HG02981 (cell line): ENCODE measurements at regions not wholly inside any gene's neighbourhood (a gene's known extent, or its start where the extent isn't known, plus 50 kb on each side); places are given as distances from the start of the nearest gene placed in this dataset.
"Not testable (repeated sequence)": the region's sequence is repeated elsewhere in the genome, so short reads cannot be mapped to it uniquely, and the experiment has no call there.

Source experiments
- ATAC-seq: cut with Tn5 transposase; IDR thresholded peaks from one replicate; pipeline ENCODE4 v1.9.1; 2021; ENCODE audit warnings: mild to moderate bottlenecking, moderate library complexity; ENCODE audit not compliant: unreplicated experiment

- no peak for ATAC-seq
Observed at GRCh38 chr2:66186537-66186936, 248.4 kb upstream of the MEIS1 start.

- no peak for ATAC-seq
Observed at GRCh38 chr2:66185497-66186054, 249.3 kb upstream of the MEIS1 start.

GRCh38 chr2:66177128-66177796 lies 257.7 kb upstream of the MEIS1 start:
- not testable (repeated sequence) for ATAC-seq

- no peak for ATAC-seq
Observed at GRCh38 chr2:66174491-66174890, 260.4 kb upstream of the MEIS1 start.

GRCh38 chr2:66173645-66174044 lies 261.3 kb upstream of the MEIS1 start:
- no peak for ATAC-seq

GRCh38 chr2:66171530-66171929 lies 263.4 kb upstream of the MEIS1 start:
- ATAC-seq: no peak

- no peak for ATAC-seq
Observed at GRCh38 chr2:66170744-66171330, 264.1 kb upstream of the MEIS1 start.

- ATAC-seq: no peak
Observed at GRCh38 chr2:66169076-66169475, 265.8 kb upstream of the MEIS1 start.

- ATAC-seq: no peak
Observed at GRCh38 chr2:66164470-66164869, 270.5 kb upstream of the MEIS1 start.

GRCh38 chr2:66156171-66156570 lies 278.8 kb upstream of the MEIS1 start:
- ATAC-seq: no peak

- no peak for ATAC-seq
Observed at GRCh38 chr2:66153941-66154340, 281.0 kb upstream of the MEIS1 start.

GRCh38 chr2:66145490-66145889 lies 289.4 kb upstream of the MEIS1 start:
- ATAC-seq: no peak

GRCh38 chr2:66144324-66144723 lies 290.6 kb upstream of the MEIS1 start:
- ATAC-seq: not testable (repeated sequence)

- no peak for ATAC-seq
Observed at GRCh38 chr2:66137606-66138130, 297.3 kb upstream of the MEIS1 start.

- no peak for ATAC-seq
Observed at GRCh38 chr2:66134138-66134701, 300.7 kb upstream of the MEIS1 start.

- no peak for ATAC-seq
Observed at GRCh38 chr2:66127656-66128055, 307.3 kb upstream of the MEIS1 start.

GRCh38 chr2:66127061-66127460 lies 307.9 kb upstream of the MEIS1 start:
- ATAC-seq: no peak

GRCh38 chr2:66125951-66126350 lies 309.0 kb upstream of the MEIS1 start:
- ATAC-seq: no peak

GRCh38 chr2:66122516-66122915 lies 312.4 kb upstream of the MEIS1 start:
- no peak for ATAC-seq

GRCh38 chr2:66121946-66122345 lies 313.0 kb upstream of the MEIS1 start:
- no peak for ATAC-seq

GRCh38 chr2:66113988-66114625 lies 320.8 kb upstream of the MEIS1 start:
- no peak for ATAC-seq
